ENCODE measurements at regions not wholly inside any gene's neighbourhood (a gene's known extent, or its start where the extent isn't known, plus 50 kb on each side); places are given as distances from the start of the nearest gene placed in this dataset.
A peak's percentile ranks its signal among the peaks of the same experiment; 100 is the strongest.

DNA sequence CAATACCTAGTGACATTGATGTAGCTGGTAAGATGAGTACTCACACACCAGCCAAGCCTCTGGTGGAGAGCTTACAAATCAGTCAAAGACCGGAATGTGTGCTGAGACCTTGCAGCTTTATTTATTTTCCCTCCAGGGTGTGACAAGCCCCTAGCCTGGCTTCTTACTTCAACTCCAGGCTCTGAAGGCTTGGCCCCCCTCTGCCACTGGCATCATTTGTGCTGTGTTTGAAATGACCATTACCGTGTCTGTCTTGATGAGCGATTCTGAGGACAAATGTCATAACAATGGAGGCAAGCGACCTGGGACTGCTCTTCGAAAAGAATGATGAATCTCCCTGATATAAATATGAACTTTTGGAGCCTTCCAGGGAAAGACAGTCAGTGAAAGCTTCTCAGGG is 749.9 kb upstream of the HS6ST1 start:
- Mint-ChIP-seq H3K36me3 (ENCODE audit: insufficient read depth) (peaks cover 2% of the 10 kb centered on the region), H3K27ac (no peak overlapping the region), H3K4me3 (ENCODE audit: low read depth) (no peak overlapping the region), H3K4me1 (ENCODE audit: low read depth) (peaks cover 15% of the 10 kb centered on the region), H3K27me3 (peaks cover 7% of the 10 kb centered on the region), H3K9me3 (ENCODE audit: low read depth) (peaks cover 10% of the 10 kb centered on the region)
- no peak for DNase-seq (ENCODE audit: low spot score, unreplicated experiment)
- TF ChIP-seq, protein P1, sequence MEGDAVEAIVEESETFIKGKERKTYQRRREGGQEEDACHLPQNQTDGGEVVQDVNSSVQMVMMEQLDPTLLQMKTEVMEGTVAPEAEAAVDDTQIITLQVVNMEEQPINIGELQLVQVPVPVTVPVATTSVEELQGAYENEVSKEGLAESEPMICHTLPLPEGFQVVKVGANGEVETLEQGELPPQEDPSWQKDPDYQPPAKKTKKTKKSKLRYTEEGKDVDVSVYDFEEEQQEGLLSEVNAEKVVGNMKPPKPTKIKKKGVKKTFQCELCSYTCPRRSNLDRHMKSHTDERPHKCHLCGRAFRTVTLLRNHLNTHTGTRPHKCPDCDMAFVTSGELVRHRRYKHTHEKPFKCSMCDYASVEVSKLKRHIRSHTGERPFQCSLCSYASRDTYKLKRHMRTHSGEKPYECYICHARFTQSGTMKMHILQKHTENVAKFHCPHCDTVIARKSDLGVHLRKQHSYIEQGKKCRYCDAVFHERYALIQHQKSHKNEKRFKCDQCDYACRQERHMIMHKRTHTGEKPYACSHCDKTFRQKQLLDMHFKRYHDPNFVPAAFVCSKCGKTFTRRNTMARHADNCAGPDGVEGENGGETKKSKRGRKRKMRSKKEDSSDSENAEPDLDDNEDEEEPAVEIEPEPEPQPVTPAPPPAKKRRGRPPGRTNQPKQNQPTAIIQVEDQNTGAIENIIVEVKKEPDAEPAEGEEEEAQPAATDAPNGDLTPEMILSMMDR (IDR thresholded peaks at IDR 0.05; ENCODE audit: unreplicated experiment): no peak

DNA sequence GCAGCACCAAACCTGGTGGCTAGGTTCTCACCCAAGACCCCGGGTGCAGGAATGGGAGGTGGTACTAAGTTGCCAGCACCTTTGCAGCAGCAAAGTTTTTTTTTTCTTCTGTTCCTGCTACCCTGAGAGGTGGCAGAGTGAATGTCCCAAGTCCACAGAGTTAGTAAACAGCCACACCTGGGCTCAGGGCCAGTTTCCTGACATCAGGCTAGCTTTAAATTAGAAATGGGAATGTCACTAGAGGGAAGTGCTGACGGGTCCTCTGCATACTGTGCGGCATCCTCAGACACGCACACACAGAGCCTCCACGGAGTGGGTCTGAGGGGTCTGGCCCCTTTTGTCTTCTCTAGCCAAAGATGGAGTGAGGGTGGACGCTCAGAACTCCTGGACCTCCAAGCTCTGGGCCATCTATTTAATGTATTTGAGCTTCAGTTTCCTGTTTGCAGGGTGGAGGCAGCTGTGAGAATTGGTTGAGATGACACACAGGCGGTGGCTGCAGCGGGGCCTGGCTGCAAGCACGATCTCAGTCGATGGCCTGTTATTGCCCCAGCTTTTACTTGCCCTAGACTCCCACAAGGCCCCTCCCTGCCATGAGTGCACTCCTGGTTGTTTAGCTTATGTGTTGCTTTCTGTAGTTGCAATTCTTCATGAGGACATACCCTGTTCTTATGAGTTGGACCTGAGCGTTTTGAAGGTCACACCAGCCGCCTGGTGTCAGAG is 751.4 kb upstream of the HS6ST1 start:
- no peak for DNase-seq (ENCODE audit: low spot score, unreplicated experiment)
- TF ChIP-seq, protein P1 (IDR thresholded peaks at IDR 0.05; ENCODE audit: unreplicated experiment): no peak
- Mint-ChIP-seq H3K9me3 (ENCODE audit: low read depth) (peaks cover 10% of the 10 kb centered on the region), H3K27me3 (peaks cover 2% of the 10 kb centered on the region), H3K4me3 (ENCODE audit: low read depth) (no peak overlapping the region), H3K27ac (no peak overlapping the region), H3K36me3 (ENCODE audit: insufficient read depth) (peaks cover 2% of the 10 kb centered on the region), H3K4me1 (ENCODE audit: low read depth) (peaks cover 23% of the 10 kb centered on the region)

DNA sequence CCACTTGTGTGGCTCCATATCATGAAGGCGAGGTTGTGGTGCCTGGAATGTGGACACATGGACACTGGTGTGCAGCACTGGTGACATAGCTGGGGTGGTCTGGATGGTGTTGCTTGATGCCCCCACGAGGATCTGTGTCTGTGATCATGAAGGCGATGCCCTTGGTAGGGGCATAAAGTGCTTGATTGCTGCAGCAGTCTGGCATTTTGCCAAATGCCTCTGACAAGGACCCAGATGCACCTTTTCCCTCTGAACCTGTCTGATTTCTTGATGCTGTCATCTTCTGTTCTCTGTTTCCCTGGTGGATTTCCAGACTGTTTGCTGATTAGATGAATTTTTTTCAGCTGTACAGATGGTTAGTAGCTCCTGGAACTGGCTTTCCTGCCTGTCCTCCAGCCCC is 752.0 kb upstream of the HS6ST1 start:
- peaks cover 2% of the 10 kb centered on the region for H3K27me3 Mint-ChIP-seq
- H3K36me3 Mint-ChIP-seq (ENCODE audit: insufficient read depth): peaks cover 2% of the 10 kb centered on the region
- DNase-seq (ENCODE audit: low spot score, unreplicated experiment): no peak
- TF ChIP-seq, protein P1 (IDR thresholded peaks at IDR 0.05; ENCODE audit: unreplicated experiment): no peak
- H3K27ac Mint-ChIP-seq: no peak overlapping the region
- peaks cover 26% of the 10 kb centered on the region for H3K4me1 Mint-ChIP-seq (ENCODE audit: low read depth)
- H3K9me3 Mint-ChIP-seq (ENCODE audit: low read depth): peaks cover 10% of the 10 kb centered on the region
- no peak overlapping the region for H3K4me3 Mint-ChIP-seq (ENCODE audit: low read depth)

DNA sequence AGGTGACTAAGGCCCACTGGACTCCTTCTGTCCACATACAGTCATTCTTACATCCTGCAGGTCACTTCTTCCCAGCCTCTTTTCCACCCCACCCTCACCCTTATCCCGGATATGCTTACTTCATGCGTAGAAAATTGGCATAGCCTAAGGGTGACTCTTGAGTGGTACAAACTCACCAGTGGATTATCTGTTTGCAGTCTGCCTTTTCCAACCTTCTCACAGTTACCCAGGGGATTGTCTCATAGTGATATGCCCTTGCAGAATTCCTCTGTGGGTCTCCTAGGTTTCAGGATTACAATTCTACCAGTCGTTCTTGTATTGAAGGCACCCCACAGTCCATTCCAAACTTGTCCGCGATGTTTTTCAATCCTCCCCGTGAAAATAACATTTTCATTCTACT is 752.9 kb upstream of the HS6ST1 start:
- Mint-ChIP-seq H3K27ac (no peak overlapping the region), H3K9me3 (ENCODE audit: low read depth) (peaks cover 10% of the 10 kb centered on the region), H3K4me3 (ENCODE audit: low read depth) (no peak overlapping the region), H3K36me3 (ENCODE audit: insufficient read depth) (peaks cover 2% of the 10 kb centered on the region), H3K4me1 (ENCODE audit: low read depth) (peaks cover 32% of the 10 kb centered on the region), H3K27me3 (peaks cover 2% of the 10 kb centered on the region)
- TF ChIP-seq, protein P1 (IDR thresholded peaks at IDR 0.05; ENCODE audit: unreplicated experiment): no peak
- no peak for DNase-seq (ENCODE audit: low spot score, unreplicated experiment)

DNA sequence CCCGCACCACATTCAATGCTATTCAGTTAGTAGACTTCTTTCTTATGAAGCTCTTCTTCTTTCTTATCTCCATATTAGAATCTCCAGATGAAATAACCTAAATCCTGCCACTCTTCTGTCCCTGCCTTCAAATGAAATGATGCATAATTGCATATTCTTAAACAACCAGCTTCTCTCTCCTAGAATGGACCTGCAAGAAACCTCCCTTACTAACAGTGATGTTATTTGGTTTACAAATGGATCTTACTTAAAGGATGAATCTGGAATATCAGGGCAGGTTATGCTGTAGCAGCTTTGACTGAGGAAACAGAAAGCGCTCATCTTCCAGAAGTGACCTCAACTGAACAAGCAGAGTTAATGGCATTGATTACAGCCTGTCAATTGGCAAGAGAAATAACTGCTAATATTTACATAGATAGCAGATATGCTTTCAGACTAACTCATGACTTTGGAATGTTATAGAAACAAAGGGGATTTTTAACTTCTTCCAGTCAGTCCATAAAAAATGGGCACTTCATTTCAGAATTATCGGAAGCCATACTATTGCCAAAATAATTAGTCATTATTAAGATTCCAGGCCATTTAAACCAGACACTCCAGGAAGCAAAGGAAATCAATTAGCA is 755.7 kb upstream of the HS6ST1 start:
- H3K27ac Mint-ChIP-seq: peak overlapping the region; percentile 90
- TF ChIP-seq, protein P1 (IDR thresholded peaks at IDR 0.05; ENCODE audit: unreplicated experiment): no peak
- peaks cover 2% of the 10 kb centered on the region for H3K27me3 Mint-ChIP-seq
- peaks cover 38% of the 10 kb centered on the region for H3K4me1 Mint-ChIP-seq (ENCODE audit: low read depth)
- peaks cover 10% of the 10 kb centered on the region for H3K9me3 Mint-ChIP-seq (ENCODE audit: low read depth)
- H3K4me3 Mint-ChIP-seq (ENCODE audit: low read depth): no peak overlapping the region
- DNase-seq (ENCODE audit: low spot score, unreplicated experiment): no peak
- H3K36me3 Mint-ChIP-seq (ENCODE audit: insufficient read depth): peaks cover 4% of the 10 kb centered on the region
